ENCODE measurements at regions not wholly inside any gene's neighbourhood (a gene's known extent, or its start where the extent isn't known, plus 50 kb on each side); places are given as distances from the start of the nearest gene placed in this dataset.

DNA sequence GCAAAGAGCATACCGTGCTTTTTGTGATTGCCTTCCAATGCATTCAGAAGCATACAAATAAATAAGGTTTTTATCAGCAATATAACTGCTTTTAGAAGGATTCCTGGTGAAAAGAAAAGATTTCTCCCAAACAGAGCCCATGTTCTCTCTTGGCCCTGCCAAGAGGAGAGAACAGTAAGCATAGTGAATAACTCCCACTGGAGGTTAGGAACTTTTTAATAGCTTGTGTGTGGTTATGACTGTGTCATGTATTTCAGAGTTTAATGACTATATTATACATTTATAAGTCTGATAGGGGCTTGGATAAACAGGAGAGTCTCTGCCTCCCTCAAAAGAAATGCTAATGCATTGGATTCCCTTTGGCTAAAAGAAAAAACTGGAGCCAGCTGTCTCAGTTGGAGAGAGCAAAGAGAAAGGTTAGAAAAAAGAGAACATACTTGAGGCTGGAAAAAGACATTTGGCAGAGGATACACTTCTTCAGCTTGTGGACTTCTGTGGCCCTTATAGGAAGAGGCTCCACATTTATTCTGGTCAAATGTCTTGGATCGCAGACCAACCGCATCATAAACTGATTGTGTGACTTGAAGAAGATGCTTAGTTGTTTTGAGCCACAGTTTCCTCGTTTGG lies 63.0 kb upstream of the SPRED2 start:
- Histone ChIP-seq H3K4me1 (ENCODE audit: control insufficient read depth, insufficient read depth, low read length) (no peaks in the 10 kb centered on the region), H3K4me3 (ENCODE audit: low read depth, low read length) (no peak overlapping the region), H3K9me3 (ENCODE audit: control insufficient read depth, insufficient read depth, low read depth, low read length) (no peaks in the 10 kb centered on the region), H3K36me3 (ENCODE audit: control insufficient read depth in 2 of 2, insufficient read depth in 1 of 2, low read length in 2 of 2) (no peaks in the 10 kb centered on the region), H3K27ac (ENCODE audit: extremely low read depth, low read depth, low read length) (no peak overlapping the region)
- ChIA-PET CTCF (no interaction called here), POLR2A (interaction anchor here (0.5 kb wide), 1 partner anchor 365 kb away, joined by 3 read pairs; no protein-coding TSS in a partner anchor)
- TF ChIP-seq ZSCAN23 (tag by site-specific recombination; IDR thresholded peaks at IDR 0.05) (no peak), ZIC2 (tag by site-specific recombination; IDR thresholded peaks at IDR 0.05) (no peak), ZNF155 (tag by site-specific recombination; IDR thresholded peaks at IDR 0.05) (no peak), ZSCAN30 (tag by site-specific recombination; IDR thresholded peaks at IDR 0.05) (no peak), ZNF707 (tag by site-specific recombination; IDR thresholded peaks at IDR 0.05) (no peak), ZNF621 (tag by site-specific recombination; IDR thresholded peaks at IDR 0.05) (no peak), ZNF37A (tag by site-specific recombination; IDR thresholded peaks at IDR 0.05) (no peak), ZNF404 (tag by site-specific recombination; IDR thresholded peaks at IDR 0.05) (no peak)

DNA sequence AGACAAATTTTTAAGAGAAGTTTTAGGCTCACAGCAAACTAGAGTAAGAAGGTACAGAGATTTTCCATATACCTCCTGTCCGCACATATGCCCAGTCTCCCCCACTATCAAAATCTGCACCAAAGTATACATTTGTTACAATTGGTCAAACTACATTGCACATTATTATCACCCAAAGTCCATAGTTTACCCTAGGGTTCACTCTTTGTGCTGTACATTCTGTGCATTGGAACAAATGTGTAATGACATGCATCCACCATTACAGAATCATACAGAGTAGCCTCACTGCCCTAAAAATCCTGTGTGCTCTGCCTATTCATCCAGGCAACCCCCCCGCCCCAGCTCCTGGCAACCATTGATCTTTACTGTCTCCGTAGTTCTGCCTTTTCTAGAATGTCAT lies 61.7 kb upstream of the SPRED2 start:
- Histone ChIP-seq H3K9me3 (ENCODE audit: control insufficient read depth, insufficient read depth, low read depth, low read length) (no peaks in the 10 kb centered on the region), H3K4me3 (ENCODE audit: low read depth, low read length) (no peak overlapping the region), H3K36me3 (ENCODE audit: control insufficient read depth in 2 of 2, insufficient read depth in 1 of 2, low read length in 2 of 2) (no peaks in the 10 kb centered on the region), H3K4me1 (ENCODE audit: control insufficient read depth, insufficient read depth, low read length) (no peaks in the 10 kb centered on the region), H3K27ac (ENCODE audit: extremely low read depth, low read depth, low read length) (no peak overlapping the region)
- ChIA-PET CTCF (no interaction called here), POLR2A (no interaction called here)
- no peak for TF ChIP-seq ZNF544 (tag by site-specific recombination; IDR thresholded peaks at IDR 0.05)
- TF ChIP-seq KLF10 (tag by site-specific recombination; IDR thresholded peaks at IDR 0.05), result no peak
- TF ChIP-seq, protein P1, sequence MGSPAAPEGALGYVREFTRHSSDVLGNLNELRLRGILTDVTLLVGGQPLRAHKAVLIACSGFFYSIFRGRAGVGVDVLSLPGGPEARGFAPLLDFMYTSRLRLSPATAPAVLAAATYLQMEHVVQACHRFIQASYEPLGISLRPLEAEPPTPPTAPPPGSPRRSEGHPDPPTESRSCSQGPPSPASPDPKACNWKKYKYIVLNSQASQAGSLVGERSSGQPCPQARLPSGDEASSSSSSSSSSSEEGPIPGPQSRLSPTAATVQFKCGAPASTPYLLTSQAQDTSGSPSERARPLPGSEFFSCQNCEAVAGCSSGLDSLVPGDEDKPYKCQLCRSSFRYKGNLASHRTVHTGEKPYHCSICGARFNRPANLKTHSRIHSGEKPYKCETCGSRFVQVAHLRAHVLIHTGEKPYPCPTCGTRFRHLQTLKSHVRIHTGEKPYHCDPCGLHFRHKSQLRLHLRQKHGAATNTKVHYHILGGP (tag by site-specific recombination; IDR thresholded peaks at IDR 0.05), result no peak
- no peak for TF ChIP-seq ZNF664 (tag by site-specific recombination; IDR thresholded peaks at IDR 0.05)
- TF ChIP-seq ZBTB17 (tag by site-specific recombination; IDR thresholded peaks at IDR 0.05), result no peak
- TF ChIP-seq, protein P2, sequence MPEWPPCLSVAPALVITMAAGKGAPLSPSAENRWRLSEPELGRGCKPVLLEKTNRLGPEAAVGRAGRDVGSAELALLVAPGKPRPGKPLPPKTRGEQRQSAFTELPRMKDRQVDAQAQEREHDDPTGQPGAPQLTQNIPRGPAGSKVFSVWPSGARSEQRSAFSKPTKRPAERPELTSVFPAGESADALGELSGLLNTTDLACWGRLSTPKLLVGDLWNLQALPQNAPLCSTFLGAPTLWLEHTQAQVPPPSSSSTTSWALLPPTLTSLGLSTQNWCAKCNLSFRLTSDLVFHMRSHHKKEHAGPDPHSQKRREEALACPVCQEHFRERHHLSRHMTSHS (tag by site-specific recombination; IDR thresholded peaks at IDR 0.05), result no peak
- TF ChIP-seq ZBTB48 (tag by site-specific recombination; IDR thresholded peaks at IDR 0.05), result no peak
- TF ChIP-seq ZNF660 (tag by site-specific recombination; IDR thresholded peaks at IDR 0.05), result no peak
- TF ChIP-seq, protein P3, sequence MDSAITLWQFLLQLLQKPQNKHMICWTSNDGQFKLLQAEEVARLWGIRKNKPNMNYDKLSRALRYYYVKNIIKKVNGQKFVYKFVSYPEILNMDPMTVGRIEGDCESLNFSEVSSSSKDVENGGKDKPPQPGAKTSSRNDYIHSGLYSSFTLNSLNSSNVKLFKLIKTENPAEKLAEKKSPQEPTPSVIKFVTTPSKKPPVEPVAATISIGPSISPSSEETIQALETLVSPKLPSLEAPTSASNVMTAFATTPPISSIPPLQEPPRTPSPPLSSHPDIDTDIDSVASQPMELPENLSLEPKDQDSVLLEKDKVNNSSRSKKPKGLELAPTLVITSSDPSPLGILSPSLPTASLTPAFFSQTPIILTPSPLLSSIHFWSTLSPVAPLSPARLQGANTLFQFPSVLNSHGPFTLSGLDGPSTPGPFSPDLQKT (IDR thresholded peaks at IDR 0.05; ENCODE audit: borderline replicate concordance, low read depth, low read length), result no peak

DNA sequence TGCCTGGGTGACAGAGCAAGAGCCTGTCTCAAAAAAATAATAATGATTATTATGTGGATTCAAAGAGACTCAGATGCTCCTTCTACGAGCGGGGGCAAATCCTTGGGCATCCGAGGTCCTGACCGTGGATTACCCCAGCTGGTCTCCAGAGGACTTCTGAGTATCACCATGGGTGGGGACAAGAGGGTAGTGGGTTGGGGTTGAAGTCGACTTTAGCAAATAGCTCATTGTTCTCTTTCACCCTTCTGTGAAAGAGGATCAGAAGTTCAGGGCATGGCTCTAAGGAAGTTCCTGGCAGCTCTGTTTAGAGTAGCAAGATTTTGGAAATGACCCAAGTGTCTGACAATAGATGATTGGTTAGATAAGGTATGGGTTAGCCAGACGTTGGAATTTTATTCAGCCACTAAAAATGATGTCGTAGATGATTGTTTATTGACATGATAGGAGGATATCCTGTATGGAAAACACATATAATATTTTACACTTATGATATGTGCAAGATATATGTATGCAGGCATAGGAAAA lies 59.0 kb upstream of the SPRED2 start:
- Histone ChIP-seq H3K36me3 (ENCODE audit: control insufficient read depth in 2 of 2, insufficient read depth in 1 of 2, low read length in 2 of 2) (no peaks in the 10 kb centered on the region), H3K27ac (ENCODE audit: extremely low read depth, low read depth, low read length) (no peak overlapping the region), H3K9me3 (ENCODE audit: control insufficient read depth, insufficient read depth, low read depth, low read length) (no peaks in the 10 kb centered on the region), H3K4me1 (ENCODE audit: control insufficient read depth, insufficient read depth, low read length) (no peaks in the 10 kb centered on the region), H3K4me3 (ENCODE audit: low read depth, low read length) (no peak overlapping the region)
- TF ChIP-seq ZNF404 (tag by site-specific recombination; IDR thresholded peaks at IDR 0.05) (no peak), ZNF138 (tag by site-specific recombination; IDR thresholded peaks at IDR 0.05; ENCODE audit: borderline replicate concordance) (no peak), GLI4 (tag by site-specific recombination; IDR thresholded peaks at IDR 0.05) (no peak), ZBTB21 (tag by site-specific recombination; IDR thresholded peaks at IDR 0.05) (no peak), ZNF660 (tag by site-specific recombination; IDR thresholded peaks at IDR 0.05) (no peak), ZNF214 (tag by site-specific recombination; IDR thresholded peaks at IDR 0.05; ENCODE audit: borderline replicate concordance) (no peak), ZNF600 (tag by site-specific recombination; IDR thresholded peaks at IDR 0.05) (no peak), YY2 (tag by site-specific recombination; IDR thresholded peaks at IDR 0.05) (no peak), ZNF133 (tag by site-specific recombination; IDR thresholded peaks at IDR 0.05) (no peak), ZSCAN16 (tag by site-specific recombination; IDR thresholded peaks at IDR 0.05) (no peak)
- TF ChIP-seq, protein P4, sequence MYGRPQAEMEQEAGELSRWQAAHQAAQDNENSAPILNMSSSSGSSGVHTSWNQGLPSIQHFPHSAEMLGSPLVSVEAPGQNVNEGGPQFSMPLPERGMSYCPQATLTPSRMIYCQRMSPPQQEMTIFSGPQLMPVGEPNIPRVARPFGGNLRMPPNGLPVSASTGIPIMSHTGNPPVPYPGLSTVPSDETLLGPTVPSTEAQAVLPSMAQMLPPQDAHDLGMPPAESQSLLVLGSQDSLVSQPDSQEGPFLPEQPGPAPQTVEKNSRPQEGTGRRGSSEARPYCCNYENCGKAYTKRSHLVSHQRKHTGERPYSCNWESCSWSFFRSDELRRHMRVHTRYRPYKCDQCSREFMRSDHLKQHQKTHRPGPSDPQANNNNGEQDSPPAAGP (tag by site-specific recombination; IDR thresholded peaks at IDR 0.05), result no peak
- CTCF ChIA-PET, result no interaction called here
- POLR2A ChIA-PET, result no interaction called here
